NCI-H510A treated with DMSO at 0.1 percent for 48 hours (cell line): ENCODE measurements at regions not wholly inside any gene's neighbourhood (a gene's known extent, or its start where the extent isn't known, plus 50 kb on each side); places are given as distances from the start of the nearest gene placed in this dataset.

Experiments used
- DNase-seq: peaks from one replicate; lab custom pipeline; 2025; lab: John Stamatoyannopoulos, UW

- DNase-seq = no peak
These were observed 58.4 kb upstream of the GOLIM4 start for GRCh38 chr3:168154089-168154488.

DNA sequence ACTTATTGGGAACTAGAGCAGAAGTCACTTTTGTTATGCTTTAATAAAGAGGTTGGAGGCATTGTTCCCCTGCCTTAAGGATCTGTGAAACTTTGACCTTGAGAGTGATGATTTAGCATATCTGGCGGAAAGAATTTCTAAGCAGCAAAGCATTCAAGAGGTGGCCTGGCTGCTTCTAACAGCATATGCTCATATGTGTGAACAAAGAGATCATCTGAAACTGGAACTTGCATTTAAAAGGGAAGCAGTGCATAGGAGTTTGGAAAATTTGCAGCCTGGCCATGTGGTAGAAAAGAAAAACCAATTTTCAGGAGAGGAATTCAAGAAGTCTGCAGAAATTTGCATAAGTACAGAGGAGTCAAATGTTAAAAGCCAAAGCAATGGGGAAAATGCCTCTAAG lies 56.4 kb upstream of the GOLIM4 start:
- no peak for DNase-seq
